Epidermal melanocyte (primary cell): ENCODE measurements at regions not wholly inside any gene's neighbourhood (a gene's known extent, or its start where the extent isn't known, plus 50 kb on each side); places are given as distances from the start of the nearest gene placed in this dataset.

Source experiments
- DNase-seq: peaks from one replicate; pipeline ENCODE4 v3.0.0; 2011; ENCODE audit warnings: low spot score; ENCODE audit not compliant: insufficient read length

DNA sequence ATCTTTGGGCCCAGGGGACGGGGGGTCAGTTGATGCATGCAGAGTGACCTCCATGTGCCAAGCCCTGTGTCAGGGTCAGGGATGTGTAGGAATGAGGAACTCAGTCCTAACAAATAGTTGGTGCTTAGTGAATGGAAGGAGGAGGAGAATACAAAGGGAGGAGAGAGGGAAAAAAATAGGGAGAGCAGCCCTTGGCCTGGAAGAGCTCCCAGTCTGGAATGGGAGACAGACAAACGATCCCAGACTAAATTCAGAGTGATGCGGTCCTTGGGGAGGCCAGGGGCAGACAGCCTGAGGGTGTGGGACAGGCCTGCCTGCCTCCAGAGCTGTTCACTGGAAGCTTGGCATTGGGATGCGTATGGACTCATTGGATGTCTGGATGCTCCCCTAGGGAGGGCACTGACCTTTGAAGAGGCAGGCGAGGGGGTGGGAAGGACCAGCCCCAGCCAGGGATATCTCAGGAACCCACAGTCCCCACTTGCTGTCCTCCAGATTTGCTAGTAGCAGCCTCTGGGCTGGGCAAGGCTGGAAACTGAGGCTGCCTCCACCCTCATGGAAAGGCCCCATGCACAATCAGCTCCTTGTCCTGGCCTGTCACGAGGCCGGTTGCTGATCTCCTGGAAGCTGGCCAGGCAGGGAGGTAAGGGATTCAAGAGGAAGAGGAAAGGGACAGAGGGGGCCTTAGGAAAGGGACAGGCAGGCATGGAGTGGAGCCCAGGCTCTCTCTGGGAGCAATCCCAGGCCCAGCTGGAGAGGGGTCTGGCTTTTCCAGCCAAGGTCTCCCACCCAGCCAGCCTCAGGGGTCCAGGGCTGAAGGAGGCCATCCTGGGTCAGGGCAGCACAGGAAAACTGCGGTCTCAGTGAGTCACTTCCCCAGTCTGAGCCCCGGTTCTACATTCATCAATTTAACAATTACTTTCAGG is 69.0 kb upstream of the GGTA1 start:
- no peak for DNase-seq

DNA sequence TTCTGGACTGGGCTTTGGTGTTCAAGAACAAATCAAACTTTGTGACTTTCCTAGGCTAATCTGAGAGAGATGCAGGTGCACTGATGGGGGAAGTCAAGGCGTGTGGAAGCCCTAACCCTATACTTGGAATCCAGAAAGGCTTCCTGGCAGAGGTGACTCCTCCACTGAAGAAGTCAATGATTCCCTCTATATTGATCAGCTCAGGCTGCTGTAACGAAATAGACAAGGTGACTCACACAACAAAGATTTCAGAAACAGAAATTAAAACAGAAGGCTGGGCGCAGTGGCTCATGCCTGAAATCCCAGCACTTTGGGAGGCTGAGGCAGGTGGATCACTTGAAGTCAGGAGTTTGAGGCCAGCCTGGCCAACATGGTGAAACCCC is 69.6 kb upstream of the GGTA1 start:
- no peak for DNase-seq

DNA sequence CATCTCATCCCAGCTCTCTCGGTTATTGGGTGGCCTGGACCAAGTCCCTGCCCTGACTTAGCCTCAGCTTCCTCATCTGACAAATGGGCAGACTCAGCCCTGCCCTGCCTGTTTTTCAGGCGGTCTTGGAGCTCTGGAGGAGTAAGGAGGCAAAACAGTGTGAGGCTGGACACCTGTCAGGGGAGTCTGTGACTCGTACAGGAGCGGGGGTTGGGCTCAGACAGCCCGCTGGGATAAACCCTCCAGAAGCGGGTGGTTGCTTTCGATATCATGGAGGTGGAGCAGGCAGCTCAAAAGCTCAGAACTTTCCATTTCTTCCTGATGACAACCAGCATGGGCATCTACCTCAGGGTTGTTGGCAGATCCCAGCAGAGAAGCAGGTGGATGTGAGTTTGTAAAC is 72.9 kb upstream of the GGTA1 start:
- DNase-seq = no peak

DNA sequence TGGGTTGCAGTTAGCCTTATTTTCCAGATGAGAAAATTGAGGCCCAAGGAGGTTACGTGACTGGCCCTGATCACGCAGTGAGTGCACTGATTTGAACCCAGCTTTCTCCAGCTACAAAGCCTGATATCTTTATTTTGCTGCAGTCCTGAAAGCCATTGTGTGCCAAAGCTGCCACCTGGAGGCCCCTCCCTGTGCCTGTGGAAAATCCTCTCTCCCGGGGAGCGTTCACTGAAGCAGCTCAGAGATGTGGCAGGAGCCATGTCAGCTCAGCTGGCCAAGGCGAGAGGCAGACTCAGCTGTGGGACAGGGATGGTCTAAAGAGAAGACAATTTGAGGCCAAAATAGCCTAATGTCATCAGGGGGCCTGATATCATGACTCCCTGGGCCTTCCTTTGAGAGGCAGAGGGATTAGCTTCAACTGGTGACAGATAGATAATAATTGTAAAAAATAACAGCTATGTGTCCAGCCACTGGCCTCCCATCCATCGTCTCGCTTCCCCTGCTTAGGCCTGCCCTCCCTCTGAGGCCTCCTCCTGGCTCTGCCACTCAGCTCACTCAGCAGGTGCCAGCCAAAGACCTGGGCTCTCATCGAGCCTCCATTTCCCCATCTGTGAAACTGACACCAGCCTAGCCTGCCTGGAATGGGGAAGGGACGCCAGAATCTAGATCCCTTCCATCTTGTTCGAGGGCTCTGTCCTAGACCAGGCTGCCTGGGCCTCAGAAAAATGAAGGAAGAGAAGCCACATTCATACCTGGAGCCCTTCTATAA is 74.3 kb upstream of the GGTA1 start:
- no peak for DNase-seq

DNA sequence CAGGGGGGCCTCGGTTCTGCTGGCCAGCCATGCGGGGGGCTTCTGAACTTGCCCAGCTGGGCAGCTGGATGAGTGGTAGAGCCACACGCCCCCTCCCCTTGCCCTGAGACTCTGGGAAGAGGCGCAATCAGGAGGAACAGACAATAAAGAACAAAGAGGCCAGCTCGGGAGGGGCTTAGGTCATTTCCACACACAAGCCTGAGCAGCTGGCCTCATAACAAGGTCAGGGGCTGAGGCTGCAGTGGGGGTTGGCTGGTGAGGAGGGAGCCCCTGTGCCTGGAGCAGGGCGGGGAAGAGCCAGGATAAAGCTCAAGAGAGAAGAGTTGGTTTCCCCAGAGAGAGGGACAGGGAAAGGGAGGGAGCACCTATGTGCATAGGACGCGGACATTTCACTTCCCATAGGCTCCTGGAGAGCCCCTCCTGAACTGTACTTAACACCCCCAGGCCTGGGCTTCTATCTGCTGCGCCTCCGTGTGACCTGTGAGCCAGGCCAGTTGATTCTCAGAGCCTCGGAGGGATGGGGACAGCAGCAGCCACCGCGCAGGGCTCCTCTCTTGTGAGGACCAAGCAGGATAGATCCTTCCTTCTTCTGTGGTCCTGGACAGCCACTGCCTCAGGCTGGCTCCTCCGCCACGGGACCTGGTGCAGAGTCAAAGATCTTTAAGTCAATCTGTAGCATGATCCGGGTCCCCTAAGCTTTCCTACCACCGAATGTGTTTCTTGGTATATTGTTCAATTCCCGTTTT is 75.3 kb upstream of the GGTA1 start:
- DNase-seq = no peak

DNA sequence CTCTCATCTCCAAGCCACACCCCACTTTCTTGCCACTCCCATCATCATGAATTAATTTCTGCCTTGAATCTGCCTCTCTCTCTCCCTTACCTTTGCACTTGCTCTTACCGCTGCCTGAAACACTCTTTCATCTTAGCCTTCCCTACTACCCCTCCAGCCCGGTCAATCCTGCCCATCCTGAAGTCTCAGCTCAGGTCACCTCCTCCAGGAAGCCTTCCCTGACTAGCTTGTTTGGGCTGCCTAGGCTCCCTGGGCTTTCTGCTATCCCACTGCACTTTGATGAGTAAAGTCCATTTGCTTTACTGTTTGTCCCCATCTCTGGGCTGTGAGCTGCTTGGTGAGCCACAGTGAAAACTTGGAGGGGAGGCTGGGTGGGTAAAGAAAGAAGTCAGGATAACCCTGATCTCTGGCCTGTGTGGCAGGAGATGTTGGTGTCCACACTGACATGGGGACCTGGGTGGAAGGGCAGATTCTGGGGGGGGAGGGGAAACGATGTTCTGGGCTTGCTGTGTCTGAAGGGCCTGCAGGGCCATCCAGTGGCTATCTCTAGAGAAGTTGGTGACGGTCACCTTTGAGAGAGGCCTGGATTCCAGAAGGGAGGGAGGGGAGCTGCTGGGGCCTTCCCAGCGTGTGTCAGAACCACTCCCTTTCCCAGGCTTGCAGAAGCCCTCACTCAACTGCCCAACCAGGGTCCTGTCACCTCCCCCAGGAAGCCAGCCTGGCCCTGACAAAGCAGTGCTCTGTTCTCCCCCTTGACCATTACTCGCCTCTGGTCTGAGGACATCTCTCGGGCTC is 75.0 kb upstream of the DAB2IP start:
- no peak for DNase-seq

DNA sequence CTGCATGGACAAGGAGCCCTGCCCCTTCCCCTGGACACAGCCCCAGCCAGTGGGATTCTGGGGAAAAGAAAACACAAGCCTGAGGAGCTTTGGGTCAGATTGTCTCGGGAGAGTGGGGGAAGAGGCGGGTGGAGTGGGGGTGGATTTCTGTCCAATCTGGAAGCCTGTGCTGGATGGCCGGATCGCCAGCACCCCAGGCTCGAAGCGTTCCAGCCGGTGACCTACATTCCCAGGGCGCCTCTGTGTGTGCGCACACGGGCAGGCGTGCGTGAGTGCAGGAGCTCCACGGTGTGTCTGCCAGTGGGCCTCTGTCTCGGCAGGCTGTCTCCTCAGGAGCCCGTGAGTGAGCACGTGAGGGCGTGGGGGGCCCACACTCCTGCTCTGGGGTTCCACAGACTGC is 74.3 kb upstream of the DAB2IP start:
- DNase-seq = no peak

DNA sequence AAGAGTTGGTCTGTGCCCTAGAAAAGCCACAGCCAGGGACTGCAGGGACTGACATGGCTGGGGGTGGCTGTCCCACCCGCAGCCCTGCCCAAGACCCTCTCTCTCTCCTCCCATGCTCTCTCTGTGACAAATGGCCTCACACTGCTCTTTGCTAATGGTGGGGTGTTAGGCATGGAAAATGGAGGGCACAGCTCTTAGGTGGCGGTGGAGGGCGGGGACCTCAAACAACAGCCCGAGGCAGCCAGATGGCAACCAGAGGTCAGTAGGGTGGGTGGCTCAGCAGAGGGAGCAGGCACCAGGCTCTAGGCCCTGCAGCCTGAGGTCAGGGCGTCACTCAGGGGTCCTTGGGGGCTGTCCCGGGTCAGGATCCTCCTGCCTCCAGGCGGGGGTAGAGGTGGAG is 73.9 kb upstream of the DAB2IP start:
- no peak for DNase-seq

DNA sequence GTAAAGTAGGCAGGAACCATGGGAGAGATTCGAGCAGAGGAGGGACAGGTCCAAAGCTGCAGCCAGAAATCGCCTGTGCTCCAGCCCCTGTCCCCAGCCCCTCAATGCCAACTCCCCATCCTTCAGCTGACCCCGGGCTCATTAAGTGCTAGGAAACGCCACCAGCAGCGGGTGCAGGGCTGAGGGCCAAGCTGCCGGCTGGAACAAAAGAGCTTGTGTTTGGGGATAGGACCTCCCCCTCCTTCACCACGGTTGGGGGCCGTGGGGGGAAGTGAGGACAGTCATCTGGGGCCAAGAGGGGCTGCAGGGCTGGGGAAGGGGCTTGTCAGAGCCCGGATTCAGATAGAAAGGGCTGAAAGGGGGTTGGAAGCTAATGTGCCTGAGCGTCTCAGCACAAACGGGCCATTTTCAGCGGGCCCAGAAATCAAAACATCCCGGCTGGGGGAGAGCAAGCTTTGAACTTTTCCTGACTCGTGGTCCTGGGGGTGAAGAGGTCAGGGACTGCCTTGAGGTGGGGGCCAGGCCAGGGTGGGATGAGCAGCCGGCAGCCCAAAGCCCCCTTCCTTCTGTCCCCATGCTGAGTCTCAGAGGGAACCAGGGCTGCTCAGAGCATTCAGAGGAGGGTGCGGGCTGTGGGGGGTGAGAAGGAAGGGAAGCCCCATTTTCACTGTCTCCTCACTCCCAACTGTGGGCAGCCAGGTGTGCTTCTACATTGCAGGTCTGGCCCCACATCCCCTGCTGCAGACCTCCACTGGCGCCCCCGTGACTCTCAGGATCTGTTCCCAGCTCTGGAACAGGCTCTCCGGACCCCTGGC is 69.4 kb upstream of the DAB2IP start:
- no peak for DNase-seq

DNA sequence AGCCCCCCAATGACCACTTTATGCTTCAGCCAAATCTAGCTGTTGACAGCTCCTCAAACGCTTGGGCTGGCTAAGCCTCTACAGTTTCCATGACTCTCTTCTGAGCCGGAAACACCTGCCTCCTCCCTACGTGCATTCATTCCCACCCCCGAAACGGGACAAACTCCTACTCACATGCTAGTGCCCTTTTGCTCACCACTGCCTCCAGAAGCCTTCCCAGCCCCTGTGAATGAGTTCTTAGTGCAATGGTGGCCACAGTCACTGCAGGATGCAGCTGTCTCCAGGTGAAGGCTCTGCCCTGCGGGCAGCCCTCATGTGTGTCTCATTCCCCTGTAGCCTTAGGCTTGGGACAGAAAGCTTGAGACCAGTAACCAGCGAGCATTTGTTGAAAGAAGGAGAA is 68.8 kb upstream of the DAB2IP start:
- DNase-seq = no peak

DNA sequence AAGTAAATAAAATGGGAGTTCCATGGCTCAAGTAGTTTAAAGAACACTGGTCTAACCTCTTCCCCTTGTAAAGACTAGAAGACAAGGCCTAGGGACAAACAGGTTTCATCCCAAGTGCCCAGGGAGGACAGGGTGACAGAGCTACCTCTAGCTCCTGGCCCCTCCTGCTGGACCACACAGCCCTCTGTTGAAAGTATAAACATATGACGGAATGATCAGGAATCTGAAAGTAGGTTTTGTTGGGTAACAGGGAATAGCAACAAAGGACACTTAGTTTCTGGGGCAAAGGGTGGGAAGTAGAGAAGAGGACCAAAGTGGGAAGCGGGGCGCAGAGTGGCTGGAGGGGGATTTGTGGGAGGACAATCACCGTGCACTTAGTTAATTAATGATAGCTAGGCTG is 67.0 kb upstream of the DAB2IP start:
- DNase-seq = no peak

DNA sequence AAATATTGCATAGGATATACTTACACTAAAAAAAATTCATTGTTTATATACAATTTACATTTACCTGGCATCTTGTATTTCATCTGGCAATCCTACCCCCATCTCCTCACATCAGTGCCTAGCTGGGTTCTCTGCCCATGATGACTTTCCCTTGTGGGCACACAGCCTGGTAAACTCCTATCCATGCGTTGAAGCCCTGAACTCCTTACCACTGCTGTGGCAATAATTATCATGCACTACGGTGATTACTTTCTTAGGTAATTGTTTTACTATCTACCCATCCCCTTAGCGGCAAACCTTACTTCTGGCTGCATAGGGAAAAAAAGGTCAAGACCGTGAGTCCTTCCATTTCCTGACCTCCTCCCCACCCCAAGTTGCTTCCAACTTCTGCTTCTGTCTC is 63.6 kb upstream of the DAB2IP start:
- DNase-seq = no peak

DNA sequence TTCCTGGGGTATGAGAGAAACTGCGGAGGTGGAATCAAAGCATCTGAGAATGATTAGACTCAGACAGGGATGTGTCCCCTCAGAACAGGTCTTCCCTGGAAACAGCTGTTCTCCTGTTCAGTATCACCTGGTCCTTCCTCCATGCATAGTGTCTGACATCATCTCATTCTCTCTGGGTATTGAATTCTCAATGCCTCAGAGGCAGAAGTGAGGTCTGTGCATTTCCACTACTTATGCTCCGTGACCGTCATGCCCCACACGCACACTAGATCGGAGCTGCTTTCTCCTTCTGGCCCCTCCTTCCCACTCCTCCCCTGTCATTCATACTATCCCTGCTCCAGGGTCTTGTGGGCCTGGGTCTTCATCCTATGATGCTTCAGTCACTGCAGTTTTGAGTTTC is 61.4 kb upstream of the DAB2IP start:
- DNase-seq = no peak

DNA sequence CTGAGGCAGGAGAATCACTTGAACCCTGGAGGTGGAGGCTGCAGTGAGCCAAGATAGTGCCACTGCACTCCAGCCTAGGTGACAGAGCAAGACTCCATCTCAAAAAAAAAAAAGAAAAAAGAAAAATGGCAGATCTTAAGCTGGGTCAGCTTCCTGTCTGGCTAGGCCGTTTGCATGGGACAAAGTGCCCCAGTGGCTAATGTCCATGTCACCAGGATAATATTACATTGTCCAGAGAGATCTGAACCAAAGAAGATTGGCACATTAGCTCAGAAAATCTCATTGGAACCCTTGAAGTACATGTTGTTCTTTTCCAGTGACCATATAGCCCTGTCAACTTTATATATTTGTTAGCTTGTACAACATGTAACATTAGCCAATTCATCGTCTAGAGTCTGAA is 59.2 kb upstream of the DAB2IP start:
- DNase-seq = no peak

DNA sequence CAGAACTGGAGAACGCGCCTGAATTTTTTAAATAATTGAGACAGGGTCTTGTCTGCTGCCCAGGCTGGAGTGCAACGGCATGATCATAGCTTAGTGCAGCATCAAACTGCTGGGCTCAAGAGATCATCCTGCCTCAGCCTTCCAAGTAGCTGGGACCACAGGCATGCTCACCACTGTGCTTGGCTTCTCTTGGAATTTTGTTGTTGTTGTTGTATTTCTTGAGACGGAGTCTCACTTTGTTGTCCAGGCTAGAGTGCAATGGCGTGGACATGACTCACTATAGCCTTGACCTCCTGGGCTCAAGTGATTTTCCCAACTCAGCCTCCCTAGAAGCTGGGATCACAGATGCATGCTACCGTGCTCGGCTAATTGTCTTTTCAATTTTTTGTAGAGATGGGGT is 58.4 kb upstream of the DAB2IP start:
- DNase-seq = no peak

DNA sequence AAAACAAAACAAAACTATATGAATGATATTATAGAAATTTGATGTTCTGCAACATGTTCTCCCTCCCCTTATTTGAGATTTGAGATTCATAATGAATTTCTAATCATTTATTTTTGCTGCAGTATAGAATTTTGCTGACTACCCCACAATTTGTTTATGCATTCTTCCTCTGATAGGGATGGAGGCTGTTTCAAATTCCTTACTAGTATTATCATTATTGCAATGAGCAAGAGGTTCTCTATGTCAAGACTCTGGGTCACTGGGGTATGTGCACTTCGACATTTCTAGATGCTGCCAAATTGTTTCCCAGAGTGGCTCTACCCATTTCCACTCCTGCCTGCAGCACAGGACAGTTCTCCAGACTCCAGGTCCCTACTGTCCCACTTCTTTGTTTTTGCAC is 54.9 kb upstream of the DAB2IP start:
- DNase-seq = no peak

DNA sequence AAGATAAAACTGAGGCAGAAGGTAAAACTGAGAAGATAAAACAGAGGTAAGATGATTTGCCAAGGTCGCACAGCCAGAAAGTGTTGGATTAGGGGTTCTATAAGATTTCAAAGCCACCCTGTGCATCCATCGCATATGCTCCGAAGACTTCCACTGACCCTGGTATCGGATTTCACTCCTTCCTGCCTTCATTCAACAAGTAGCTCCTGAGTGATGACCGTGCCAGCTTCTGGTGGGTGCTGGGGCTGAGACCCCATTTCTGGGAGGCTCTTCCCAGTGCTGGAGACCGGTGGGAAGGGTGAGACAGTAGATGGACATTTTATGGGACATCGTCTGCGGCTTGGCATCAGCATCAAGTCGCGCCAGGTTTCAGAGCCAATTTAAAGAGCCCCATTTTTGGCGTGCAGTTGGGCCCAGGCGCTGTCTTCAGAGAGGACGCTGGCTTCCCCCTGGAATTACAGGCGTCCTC is 53.7 kb upstream of the DAB2IP start:
- no peak for DNase-seq

DNA sequence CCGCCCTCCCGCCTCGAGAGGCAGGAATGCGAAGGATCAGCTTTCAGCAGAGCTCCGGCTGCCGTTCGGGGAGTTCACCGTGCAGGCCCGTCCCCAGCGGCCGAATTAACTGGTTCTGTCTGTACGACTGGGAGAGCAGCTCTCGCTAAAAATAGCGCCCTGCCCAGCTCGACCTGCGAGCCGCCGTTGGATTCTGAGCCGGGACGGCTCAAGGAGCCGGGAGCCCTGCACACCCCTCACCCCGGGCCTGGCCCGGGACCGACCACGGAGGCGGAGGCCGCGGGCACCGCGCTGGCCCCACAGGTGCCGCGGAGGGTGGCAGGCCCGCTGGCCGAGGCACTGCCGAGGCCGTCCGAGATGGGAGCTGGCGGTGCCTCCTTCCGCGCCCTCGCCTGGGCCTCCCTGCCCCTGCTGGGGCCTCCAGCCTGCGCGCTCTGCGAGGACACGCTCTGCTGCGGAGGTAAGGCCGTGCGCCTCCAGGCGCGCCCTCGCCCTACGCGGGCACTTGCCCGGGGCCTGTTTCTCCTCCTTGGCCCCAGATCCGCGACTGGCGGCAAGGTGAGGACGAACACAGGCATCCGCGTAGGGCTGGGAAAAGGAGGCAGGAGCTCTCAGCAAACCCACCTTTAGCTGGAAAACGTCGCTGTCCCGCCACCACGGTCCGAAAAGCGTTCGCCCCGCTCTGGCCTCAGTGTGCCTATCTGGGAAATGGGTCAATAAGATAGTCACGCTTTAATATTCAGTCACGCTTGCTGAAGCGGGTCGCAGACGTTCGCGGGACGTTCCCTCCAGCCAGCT is 53.1 kb upstream of the DAB2IP start:
- DNase-seq = peak; percentile 56
